MCF 10A (cell line): ENCODE measurements at regions not wholly inside any gene's neighbourhood (a gene's known extent, or its start where the extent isn't known, plus 50 kb on each side); places are given as distances from the start of the nearest gene placed in this dataset.

Experiments
- BruUV-seq: library from RNA; stranded (reverse); fragments of 400-500 nt; replicated peaks from 2 replicates; lab custom pipeline; 2021; lab: Mats Ljungman, UMichigan
- CTCF ChIA-PET: fragments of 300-600 bp; sonication (Branson Sonifier 250); formaldehyde crosslinking; extraction: SDS; loops from one replicate; lab custom pipeline; 2021; ENCODE audit warnings: antibody characterized with exemption, inconsistent platforms; lab: Yijun Ruan, JAX
- POLR2A ChIA-PET: fragments of 300-600, 350-650 bp; sonication (Branson Sonifier 250); formaldehyde crosslinking; extraction: SDS; loops from one replicate; lab custom pipeline; 2020; ENCODE audit warnings: antibody characterized with exemption, inconsistent platforms; lab: Yijun Ruan, JAX
- DNase-seq: peaks from one replicate; pipeline ENCODE4 v3.0.0-alpha.2; 2018; ENCODE audit not compliant: unreplicated experiment
- H3K27ac Mint-ChIP-seq: one replicate; pipeline ENCODE4 v1.8.0; 2022; ENCODE audit warnings: mild to moderate bottlenecking, low read depth, mixed read lengths; ENCODE audit not compliant: unreplicated experiment
- H3K27me3 Mint-ChIP-seq: one replicate; pipeline ENCODE4 v1.8.0; 2022; ENCODE audit warnings: mixed read lengths; ENCODE audit not compliant: insufficient read depth, unreplicated experiment
- H3K36me3 Mint-ChIP-seq: one replicate; pipeline ENCODE4 v1.8.0; 2022; ENCODE audit warnings: mild to moderate bottlenecking, moderate library complexity, mixed read lengths; ENCODE audit not compliant: insufficient read depth, unreplicated experiment
- H3K4me1 Mint-ChIP-seq: one replicate; pipeline ENCODE4 v1.8.0; 2022; ENCODE audit warnings: mixed read lengths; ENCODE audit not compliant: insufficient read depth, unreplicated experiment
- H3K4me3 Mint-ChIP-seq: one replicate; pipeline ENCODE4 v1.8.0; 2022; ENCODE audit warnings: mild to moderate bottlenecking, moderate library complexity, mixed read lengths; ENCODE audit not compliant: unreplicated experiment
- H3K9me3 Mint-ChIP-seq: one replicate; pipeline ENCODE4 v1.8.0; 2022; ENCODE audit warnings: mixed read lengths; ENCODE audit not compliant: unreplicated experiment
- CTCF ChIP-seq: fragments of 200-600 bp; IDR thresholded peaks from one replicate; pipeline ENCODE4 v1.8.0; 2022; ENCODE audit warnings: antibody characterized with exemption, mild to moderate bottlenecking; ENCODE audit not compliant: unreplicated experiment
- intact Hi-C: fragments of 100-400 bp; cut with micrococcal nuclease; formaldehyde crosslinking; loops from 2 replicates; pipeline ENCODE4 v1.14.1; 2022

- peaks cover 2% of the 10 kb centered on the region for H3K9me3 Mint-ChIP-seq
- CTCF ChIA-PET: no interaction called here
- no TSS peak for BruUV-seq
- TF ChIP-seq CTCF: no peak
- intact Hi-C loops: no loop called here
- no peaks in the 10 kb centered on the region for H3K4me1 Mint-ChIP-seq
- H3K27me3 Mint-ChIP-seq: no peaks in the 10 kb centered on the region
- H3K4me3 Mint-ChIP-seq: no peak overlapping the region
- H3K27ac Mint-ChIP-seq: no peak overlapping the region
- POLR2A ChIA-PET: no interaction called here
- H3K36me3 Mint-ChIP-seq: no peaks in the 10 kb centered on the region
- DNase-seq: no peak
These were observed 415.8 kb upstream of the PODXL start for GRCh38 chr7:131972251-131972650.

GRCh38 chr7:131970602-131971001 lies 414.2 kb upstream of the PODXL start:
- Mint-ChIP-seq H3K4me1 (no peaks in the 10 kb centered on the region), H3K9me3 (no peaks in the 10 kb centered on the region), H3K36me3 (no peaks in the 10 kb centered on the region), H3K27ac (no peak overlapping the region), H3K4me3 (no peak overlapping the region), H3K27me3 (no peaks in the 10 kb centered on the region)
- POLR2A ChIA-PET: no interaction called here
- no peak for DNase-seq
- no TSS peak for BruUV-seq
- intact Hi-C loops: no loop called here
- TF ChIP-seq CTCF: no peak
- CTCF ChIA-PET: interaction anchor here (0.5 to 1.3 kb wide), 6 partner anchors 15 to 174 kb away, joined by 3 to 7 read pairs (median 4); no protein-coding TSS in a partner anchor

- ChIA-PET CTCF (interaction anchor here (0.6 to 1.3 kb wide), 3 partner anchors 13 to 24 kb away, joined by 3 to 7 read pairs (median 4); no protein-coding TSS in a partner anchor), POLR2A (no interaction called here)
- Mint-ChIP-seq H3K36me3 (no peaks in the 10 kb centered on the region), H3K4me3 (no peak overlapping the region), H3K9me3 (no peaks in the 10 kb centered on the region), H3K4me1 (no peaks in the 10 kb centered on the region), H3K27ac (no peak overlapping the region), H3K27me3 (no peaks in the 10 kb centered on the region)
- intact Hi-C loops: no loop called here
- BruUV-seq: no TSS peak
- no peak for DNase-seq
- TF ChIP-seq CTCF: no peak
These were observed 413.1 kb upstream of the PODXL start for GRCh38 chr7:131969560-131969959.

GRCh38 chr7:131967216-131967730 lies 410.8 kb upstream of the PODXL start:
- Mint-ChIP-seq H3K36me3 (no peaks in the 10 kb centered on the region), H3K4me3 (no peak overlapping the region), H3K4me1 (no peaks in the 10 kb centered on the region), H3K27me3 (no peaks in the 10 kb centered on the region), H3K9me3 (no peaks in the 10 kb centered on the region), H3K27ac (no peak overlapping the region)
- CTCF ChIA-PET: no interaction called here
- POLR2A ChIA-PET: no interaction called here
- no peak for TF ChIP-seq CTCF
- no peak for DNase-seq
- intact Hi-C loops: no loop called here
- BruUV-seq: no TSS peak
